ENCODE measurements at regions not wholly inside any gene's neighbourhood (a gene's known extent, or its start where the extent isn't known, plus 50 kb on each side); places are given as distances from the start of the nearest gene placed in this dataset.

DNA sequence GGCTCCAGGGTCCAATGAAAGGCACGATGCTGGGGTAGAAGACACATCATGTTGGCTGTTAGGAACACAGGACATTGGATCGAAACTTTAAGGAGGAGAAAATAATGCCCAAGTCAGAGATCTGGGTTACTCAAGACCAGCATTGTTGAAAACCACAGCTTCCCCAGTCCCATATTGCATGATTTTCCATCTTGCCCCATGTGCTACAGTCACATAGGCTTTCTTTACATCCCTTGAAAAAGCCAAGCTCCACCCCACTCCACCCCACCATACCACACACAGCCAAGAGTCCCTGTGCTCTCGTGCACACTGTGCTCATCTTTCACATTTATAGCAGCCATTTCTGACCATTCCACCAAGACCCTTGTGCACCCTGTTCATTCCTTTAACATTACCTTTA is 636.2 kb downstream of the DIAPH3 start:
- DNase-seq, result no peak

DNA sequence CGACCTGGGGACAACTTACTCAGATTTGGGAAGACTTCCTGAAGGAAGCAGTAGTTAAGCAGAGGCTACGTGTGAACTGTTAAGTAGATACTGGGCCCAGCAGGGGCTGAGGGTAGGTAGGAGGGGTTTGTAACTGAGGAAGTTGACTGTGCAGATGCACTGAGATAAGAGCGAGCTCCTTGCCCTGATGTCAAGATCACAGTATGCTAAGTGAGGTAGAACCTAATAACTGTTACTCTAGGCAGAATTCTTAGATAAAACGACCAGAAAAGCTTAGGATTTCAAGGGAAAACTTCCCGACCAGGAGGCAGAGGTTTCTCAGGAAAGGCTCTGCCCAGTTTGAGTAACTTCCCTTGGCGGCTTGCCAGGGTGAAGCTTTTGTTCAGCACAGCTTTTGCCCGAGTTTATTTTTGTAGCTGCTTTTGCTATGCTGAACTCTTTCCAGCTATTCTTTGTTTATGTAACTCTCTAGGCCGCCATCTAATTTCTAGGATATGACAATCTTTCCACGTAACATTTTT is 632.1 kb downstream of the DIAPH3 start:
- peak; percentile 55 for DNase-seq

DNA sequence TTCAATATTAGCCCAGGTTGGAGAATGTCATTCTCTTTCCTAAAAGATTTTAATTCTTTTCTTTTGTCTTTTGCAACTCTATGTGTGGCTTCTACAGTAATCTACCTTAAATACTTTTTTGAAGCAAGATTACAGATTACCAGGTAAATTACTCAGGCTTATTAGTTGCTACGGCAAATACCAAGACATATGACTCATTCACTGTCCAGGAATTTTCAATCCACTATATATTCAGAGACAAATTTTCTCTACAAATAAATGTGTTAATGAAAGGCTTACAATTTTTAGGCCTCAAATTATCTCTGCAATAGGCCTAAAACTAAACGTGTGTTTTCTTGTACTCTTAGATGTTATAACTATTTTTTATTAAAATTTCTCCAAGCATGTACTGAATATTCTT is 631.3 kb downstream of the DIAPH3 start:
- DNase-seq, result no peak

DNA sequence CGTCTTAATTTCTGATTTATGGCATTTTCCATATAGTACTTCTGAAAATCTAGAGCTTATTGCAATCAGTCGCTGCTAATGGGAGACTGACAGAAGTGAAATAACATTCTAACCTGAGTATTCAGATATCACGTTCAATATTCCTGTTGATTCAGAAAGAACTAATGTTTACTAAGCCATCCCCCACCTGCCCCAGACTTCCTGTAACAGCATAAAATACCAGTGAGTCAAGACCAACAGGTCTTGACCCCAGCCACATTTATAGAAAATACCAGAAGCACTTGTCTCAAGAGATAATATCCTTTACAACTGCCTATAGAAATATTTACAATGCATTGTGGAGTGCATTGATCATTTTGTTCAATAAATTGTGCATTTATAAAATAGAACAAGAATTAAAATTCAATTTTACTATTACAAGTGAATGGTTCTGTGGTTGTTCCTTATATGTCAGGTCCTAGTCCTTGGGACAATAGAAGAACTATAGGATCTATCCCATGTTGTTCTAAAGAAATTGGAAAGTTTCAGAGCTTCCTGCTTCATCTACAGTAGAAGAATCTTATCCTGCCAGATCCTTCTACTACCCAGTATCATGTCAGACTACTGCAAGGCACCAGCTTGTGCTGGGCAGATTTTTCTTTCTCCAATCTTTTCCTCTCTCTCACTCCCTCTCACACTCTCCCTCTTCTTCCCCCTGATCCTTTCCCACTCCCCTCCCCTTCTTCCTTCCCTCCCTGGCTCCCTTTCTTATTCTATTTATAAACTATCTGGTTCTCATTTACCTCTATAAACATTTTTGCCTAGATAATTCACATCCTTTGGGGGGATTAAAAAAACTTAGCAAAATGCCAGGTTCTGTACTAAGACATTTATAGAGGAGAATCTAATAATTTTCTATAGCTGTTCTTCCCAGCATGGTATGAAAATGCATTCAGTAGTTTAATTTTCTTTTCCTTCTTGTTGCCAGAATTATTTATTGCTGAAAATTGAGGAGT is 629.9 kb downstream of the DIAPH3 start:
- no peak for DNase-seq

DNA sequence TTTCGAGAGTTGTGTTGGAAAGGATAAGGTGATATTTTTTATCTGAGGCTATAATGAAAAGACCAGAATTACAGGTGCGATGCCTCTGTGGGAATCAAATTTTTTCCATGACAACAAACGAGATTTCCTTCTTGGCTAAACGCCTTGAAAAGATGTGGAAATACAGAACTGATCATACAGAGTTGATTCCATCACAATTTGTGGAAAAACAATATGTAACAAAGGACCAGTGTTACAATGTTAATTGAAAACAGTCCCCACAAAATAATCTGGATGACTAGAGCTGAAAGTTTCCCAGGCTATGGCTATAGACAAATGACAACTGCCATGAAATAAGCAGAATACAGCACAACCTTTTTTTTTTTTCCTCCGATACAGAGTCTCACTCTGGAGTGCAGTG is 628.9 kb downstream of the DIAPH3 start:
- no peak for DNase-seq

DNA sequence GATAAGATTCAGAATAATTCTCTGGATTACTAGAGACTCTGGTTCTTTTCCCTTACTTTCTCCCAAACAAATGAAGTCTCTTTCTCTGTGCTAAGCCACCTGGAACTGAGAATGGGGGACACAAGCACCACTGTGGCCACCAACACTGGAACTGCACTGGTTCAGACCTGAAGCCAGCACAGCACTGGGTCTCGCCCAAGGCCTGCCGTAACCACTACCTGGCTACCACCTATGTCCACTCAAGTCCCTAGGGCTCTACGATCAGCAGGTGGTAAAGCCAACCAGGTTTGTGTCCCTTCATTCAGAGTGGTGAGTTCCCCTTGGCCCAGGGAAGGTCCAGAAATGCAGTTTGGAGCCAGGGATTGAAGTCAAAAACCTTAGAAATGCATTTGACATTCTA is 626.2 kb downstream of the DIAPH3 start:
- DNase-seq, result no peak

DNA sequence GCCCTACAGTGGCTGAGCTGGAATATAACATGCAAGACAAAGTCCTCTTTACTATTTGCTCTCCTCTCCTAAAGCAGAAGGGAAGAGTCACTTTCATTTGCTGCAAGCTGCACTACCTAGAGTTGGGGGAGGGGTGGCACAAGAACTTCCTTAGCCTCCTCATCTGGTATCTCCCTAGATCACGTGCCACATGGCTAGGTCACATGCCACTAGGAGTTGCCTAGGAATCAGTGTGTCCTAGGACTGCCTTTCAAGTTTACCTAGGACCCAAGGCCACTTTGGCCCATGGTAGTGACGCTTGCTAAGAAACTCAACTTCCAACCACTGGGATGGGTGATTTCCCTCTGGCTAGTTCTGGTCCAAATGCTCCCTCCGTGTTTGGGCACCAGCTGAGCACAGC is 625.2 kb downstream of the DIAPH3 start:
- DNase-seq, result no peak

DNA sequence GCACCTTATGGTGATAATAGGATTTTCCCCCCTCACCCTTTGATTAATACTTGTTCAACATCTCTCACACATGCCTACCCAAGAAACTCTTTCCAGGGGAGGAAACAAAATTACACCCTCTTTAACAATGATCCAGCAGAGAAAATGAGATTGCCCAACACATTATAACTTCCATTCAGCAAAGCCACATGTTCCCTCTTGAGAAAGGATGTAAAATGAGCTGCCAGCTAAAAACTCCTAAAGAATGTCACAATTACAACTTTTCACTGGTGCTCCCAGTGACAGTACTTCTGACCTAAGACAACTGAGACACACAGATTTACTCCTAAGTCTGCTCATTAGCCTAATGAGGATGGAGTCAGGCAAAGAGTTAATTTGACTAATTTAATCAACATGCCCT is 621.4 kb downstream of the DIAPH3 start:
- peak; percentile 22 for DNase-seq

DNA sequence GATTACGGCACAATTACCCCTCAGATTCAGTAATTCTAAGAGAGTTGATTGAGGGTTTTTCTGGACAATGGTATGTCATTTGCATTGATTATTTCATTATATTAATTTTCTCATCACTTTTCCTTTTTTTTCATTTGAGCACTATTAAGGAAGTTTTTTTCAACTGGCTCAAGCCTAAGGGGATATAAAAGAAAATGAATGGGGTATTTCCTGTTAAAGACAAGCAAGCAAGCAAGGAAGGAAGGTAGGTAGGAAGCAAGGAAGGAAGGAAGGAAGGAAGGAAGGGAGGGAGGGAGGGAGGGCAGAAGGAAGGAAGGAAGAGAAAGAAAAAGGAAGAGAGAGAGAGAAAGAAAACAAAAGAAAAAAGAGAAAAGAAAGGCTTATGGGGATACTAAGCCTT is 620.3 kb downstream of the DIAPH3 start:
- no peak for DNase-seq

DNA sequence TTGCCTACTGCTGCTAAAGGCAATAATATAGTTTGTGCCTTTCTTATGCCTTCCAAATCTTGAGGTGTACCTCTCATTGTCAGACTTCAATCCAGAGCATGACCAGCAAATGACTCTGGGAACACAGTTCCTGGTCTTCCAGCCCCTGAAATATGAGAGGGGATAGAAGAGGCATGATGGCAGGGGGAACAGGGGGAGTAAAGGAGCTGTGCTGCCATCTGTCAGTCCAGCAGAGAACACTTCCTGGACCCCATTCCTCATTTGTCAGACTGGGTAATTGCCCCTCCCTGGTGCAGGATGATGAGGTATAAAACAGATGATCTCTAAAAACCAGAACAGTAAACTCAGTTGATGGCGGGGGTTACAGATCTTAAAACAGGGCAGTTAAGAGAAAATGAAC is 618.7 kb downstream of the DIAPH3 start:
- peak; percentile 58 for DNase-seq

DNA sequence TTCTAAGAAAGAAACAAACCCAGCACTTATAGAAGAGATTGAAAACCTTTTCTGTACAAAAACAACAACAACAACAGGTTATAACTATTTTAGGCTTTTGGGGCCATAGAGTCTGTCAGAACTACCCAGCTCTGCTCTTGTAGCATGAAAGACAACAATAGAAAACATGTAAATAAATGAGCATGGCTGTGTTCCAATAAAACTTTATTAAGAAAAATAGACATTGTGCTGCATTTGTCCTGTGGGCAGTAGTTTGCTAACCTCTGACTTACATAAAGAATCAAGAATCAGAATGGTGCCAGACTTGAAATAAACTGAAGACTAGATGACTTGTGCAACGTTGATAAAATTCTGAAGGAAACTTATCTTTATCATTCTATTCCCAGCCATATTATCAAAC is 617.5 kb downstream of the DIAPH3 start:
- DNase-seq, result no peak

DNA sequence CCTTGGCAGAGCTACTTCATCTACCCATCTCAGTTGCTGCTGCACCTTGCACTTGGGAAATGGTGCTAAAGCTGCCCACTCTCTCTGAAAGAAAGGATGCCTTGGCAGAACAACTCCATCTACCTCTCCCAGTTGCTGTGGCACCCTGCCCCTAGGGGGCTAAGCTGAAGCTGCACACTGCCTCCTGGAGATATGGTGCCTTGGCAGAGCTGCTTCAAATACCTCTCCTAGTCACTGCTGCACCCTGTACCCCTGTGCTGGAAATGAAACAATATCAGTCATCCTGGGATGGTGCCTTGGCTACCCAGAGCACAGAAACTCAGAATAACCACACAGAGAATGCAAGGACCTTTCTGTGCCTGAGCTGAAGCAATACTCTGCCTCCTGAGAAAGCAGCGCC is 615.8 kb downstream of the DIAPH3 start:
- no peak for DNase-seq

DNA sequence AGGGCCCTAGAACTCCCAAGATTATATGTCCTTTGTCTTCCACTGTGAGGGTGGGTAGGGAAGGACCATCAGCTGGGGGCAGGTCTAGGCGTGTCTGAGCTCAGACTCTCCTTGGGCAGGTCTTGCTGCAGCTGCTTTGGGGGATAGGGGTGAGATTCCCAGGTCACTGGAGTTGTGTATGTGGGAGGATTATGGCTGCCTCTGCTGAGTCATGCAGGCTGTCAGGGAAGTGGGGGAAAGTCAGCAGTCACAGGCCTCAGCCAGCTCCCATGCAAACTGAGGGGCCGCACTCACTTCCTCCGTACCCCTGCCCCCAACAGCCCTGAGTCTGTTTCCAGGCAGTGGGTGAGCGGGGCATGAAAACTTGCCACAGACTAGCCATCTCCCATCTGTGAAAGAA is 600.8 kb downstream of the DIAPH3 start:
- no peak for DNase-seq

DNA sequence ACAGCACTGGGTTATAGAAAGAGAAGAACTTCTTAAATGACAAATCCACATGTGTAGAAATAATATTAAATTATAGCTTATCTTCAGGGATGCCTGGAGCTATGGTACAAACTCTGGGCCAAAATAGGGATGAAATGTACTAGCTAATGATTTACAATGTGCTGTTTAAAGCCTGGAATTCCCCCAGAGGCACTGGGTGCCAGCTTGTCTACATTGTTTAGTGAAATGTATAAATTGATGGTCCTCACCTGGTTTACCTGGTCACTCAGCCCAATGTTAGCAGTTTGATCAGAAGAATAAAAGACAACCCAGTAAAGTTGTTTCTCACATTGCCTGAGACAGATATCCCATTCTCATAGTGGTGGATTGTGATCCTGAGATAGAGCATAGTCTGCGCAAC is 597.2 kb downstream of the DIAPH3 start:
- no peak for DNase-seq

DNA sequence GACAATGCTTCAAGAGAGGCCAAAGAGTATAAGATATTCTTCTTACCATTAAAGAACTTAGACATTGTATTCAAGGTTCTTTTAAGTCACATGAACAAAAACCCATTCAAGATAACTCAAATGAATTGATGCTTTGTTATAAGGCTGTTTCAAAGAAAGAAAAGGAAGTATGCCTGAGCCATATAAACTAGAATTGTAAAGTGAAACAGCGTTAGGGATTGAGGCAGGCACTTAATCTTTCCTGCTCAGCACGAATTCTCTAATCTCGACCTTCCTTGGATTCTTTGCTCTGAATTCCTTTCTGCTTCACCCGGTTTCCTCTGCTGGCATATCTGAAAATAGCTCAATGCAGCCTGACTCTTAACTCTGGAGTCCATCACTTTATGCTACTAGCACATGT is 595.4 kb downstream of the DIAPH3 start:
- DNase-seq, result no peak

DNA sequence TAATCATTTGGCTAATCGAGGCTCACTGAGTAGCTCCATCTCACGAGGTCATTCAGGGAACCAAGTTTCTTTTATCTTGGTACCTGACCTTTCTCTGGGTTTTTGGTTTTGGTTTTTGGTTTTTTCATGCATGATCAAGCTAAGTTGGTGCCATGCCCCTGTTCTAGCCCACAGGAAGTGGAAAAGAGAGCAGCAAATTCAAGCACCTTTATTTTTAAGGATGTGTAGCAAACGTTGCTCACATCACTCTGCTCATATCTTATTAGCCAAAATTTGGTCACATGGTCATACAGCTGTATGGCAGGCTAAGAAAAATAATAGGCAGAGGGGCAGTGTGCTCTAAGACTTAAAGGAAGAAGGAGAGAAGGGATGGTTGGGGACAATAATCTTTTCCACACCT is 593.5 kb downstream of the DIAPH3 start:
- no peak for DNase-seq

DNA sequence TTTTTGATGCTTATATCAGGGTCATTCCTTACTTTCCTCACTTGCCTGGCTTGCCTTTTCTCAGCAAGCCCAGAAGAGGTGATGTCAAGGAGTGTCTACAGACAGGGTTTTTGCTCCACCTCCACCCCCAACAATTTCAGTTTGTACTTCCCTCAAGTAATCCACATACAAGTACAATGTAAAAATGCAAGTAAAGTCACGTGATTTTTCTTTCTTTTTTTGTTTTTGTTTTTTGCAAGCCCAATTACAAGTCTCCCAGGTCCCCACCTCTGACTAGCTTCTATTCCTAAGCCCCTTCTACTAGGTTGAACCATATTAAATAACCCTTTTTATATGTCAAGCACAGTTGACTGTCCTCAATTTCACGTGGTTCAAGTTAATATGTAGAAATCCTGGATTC is 579.6 kb downstream of the DIAPH3 start:
- no peak for DNase-seq

DNA sequence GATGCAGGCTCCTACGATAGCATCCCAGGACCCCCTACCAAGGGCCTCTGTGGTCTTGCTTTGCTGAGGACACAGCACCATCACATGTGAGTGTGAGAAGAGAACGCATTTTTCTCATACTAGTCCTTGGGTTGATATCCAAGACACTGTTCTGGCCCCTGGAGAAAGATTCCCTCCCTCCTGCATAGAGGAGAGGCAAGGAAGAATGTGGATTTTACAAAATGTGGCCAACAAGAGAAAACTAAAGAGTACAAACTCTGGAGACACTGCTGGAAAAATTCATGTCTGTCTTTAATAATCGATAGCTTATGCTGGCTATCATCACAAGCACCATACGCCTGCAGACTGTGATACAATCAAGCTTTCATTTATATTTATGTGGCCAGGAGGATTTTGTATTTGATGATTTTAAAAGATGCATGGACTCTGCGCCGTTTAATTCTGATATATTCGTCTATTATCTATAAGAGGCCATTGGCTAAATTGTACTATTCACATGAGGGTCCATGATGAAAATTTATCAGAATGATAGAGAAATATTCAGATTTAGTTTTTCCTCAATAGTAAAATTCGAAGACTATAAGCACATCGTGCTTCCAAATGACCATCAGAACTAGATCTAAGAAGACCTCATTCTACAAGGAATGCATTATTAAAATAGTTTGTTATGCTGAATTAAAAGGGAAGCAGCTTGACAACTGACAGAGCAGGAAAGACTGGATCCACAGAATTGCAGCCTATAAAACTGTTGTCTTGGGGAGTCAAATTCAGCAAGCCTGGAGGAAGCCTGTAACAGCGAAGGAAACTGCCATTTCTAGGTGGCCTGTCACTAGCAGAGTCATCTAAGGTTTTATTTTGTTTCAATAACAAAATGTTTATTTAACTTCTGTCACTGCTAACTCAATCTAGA is 578.7 kb downstream of the DIAPH3 start:
- DNase-seq, result no peak

DNA sequence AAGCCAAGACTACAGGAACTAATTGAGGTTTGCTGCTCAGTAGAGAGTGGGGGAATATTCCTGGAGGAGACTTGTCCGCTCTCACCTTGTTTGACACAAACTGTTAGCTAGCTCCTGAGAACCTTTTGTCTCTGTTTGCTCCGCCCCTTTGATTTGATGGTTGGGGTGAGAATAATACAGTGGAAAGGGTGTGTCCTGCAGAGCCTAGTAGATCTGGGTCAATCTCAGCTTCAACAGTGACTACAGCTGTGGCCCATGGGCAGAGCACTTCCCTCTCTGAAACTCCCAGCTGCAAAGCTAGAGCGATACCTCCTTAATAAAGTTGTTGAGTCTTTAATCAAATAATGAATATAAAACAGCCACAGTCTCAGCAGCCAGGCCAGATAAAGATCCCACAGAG is 576.7 kb downstream of the DIAPH3 start:
- DNase-seq, result no peak

DNA sequence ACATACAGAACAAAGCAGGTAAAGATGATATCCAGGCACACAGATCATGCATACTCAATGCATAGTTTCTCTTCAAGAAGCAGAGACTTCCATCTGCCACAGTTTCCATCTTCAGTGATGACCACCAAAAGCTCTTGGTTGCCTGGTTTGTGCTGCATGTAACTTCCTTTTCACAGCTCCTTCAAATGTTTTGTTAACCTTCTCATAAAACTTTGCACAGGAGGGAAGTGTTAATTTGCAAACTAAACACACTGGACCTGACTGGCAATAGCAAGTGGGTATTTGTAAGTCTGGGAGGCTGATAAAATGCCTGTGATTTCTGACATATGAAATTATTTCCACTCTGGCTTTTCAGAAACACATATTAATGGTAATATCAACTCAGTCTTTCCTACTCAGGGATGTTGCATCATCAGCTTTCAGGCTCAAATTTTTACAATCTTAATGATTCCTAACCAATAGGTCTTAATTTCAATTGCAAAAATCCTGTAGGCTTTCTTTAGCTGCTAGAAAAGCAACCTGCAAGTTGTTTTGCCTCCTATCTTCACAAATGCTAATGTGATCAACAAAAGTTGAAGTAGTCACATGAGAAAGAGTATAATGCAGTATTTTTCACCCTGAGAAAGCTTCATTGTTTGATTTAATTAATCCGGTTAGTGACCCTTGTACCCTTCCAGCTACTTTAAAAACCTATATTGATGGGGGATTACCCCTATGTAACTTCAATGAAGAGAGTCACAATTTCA is 575.6 kb downstream of the DIAPH3 start:
- no peak for DNase-seq

DNA sequence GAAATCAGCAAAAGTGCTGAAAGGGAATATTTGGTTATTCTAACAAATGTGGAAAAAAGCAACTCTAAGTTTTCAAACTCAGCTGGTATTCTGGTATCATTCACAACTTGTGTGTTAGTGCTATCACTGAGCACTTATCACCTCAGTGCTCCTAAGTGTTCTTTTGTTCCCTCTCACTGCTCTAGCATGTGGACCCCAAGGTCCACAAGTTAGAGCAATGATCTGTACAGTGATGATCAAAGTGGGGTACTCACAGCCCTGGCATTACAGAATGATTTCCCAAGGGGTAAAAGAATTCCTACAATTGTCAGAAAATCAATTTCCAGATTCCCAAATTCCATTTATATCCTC is 575.0 kb downstream of the DIAPH3 start:
- DNase-seq, result no peak

DNA sequence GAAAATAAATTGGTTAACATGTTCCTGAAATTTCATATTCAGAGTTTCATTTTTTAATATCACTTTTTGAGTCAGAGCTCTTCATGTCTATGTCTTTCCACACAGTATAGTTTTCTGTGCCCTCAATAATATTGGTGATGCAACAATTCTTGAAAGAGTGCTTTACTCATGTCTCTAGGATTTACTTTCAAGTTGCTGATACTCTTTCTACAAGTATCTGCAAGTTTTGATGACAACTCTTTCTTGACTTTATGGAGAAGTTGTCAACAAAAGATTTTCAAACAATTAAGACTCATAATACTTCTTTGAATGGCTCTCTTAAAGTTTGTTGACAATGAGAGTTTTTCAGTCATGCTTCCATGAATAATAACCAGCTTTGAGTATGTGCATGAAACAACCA is 561.7 kb downstream of the DIAPH3 start:
- DNase-seq, result no peak

DNA sequence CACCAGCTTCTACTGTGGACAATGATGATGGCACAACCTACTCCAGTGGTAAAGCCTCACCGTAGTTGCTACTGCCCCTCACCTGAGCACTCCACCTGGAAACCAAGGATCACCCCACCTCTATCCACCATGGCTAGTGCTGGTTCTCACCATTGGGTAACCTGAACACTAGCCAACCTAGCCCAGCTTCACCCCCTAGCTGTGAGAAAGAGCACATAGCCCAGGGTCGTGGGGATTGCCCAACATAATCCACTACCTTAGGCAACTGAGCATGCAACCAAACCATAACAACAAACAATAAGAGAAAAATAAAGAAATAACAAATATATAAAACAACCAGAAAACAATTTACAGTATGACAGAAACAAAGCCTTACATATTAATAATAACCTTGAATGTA is 560.1 kb downstream of the DIAPH3 start:
- DNase-seq, result no peak

All from NCI-H2171 treated with DMSO at 0.1 percent for 48 hours (cell line).